CD4-positive, alpha-beta T cell treated with Interleukin-17A for 4 hours (primary cell): ENCODE measurements at regions not wholly inside any gene's neighbourhood (a gene's known extent, or its start where the extent isn't known, plus 50 kb on each side); places are given as distances from the start of the nearest gene placed in this dataset.
"Not testable (repeated sequence)": the region's sequence is repeated elsewhere in the genome, so short reads cannot be mapped to it uniquely, and the experiment has no call there.

ENCODE experiments used
- DNase-seq: peaks from one replicate; pipeline ENCODE4 v3.0.0-alpha.2; 2020; ENCODE audit warnings: mixed read lengths

DNA sequence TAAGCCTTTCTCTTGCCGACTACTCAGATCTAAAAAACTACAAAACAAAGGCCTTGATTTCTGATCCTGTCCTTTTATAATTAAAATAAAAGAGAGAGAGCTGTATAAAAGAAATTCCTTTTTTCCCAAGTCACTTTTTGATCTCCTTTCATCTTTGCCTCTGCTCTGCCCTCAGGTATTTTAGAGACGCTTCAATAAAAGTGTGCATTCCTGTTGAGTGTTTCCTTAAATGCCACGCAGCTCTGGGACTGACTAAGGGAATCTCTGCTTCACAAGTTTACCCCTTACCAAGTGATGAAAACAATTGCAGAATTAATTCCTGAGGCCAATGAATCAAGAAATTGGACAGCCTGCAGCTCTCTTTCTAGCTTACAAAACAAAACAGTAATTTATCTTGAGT, 1109.8 kb downstream of the TMTC2 start:
- DNase-seq: no peak

DNA sequence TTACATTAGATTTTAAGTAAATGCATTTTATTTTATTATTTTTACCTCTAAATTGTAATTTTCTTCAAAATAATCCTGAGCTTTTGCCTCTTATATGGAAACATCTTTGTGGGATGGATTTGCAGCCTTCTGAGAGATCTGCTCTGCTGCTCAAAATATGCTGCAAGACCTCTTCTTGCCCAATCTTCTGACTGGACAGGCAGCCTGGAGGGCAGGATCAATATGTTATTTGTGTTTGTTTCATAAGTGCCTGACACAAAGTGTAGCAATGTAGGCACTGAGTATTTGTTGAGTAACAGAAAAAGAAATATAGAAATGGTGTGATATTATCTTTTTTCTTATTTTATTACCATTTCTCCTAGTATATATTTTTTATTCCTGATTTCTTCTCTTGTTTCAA, 1106.9 kb downstream of the TMTC2 start:
- no peak for DNase-seq

DNA sequence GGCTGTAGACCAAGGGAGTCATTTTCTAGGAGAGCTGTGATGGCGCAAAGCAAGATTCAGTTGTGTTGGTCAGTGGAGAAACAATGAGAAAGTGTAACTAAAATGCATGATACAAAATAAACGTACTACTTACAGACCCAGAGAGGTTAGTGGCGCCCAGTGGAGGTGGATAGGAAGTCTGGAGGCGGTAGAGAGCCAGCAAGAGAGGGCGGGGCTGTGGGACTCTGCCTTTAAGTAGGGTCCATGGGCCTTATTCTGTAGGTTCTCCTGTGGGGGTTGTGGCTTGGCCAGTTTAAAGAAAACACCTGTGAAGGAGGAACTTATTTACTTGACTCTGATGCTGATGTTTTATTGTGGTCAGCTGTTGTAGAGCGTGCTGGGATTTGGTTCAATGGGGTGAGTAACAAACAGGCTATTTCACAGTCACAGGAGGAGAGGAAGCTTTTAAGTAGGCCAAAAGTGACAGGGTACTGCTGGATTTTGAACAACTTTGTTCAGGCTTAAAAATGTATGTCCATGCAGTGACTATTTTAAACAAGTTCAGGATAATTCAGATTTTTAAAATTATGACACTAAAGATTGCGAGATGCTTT, 1097.7 kb downstream of the TMTC2 start:
- no peak for DNase-seq

DNA sequence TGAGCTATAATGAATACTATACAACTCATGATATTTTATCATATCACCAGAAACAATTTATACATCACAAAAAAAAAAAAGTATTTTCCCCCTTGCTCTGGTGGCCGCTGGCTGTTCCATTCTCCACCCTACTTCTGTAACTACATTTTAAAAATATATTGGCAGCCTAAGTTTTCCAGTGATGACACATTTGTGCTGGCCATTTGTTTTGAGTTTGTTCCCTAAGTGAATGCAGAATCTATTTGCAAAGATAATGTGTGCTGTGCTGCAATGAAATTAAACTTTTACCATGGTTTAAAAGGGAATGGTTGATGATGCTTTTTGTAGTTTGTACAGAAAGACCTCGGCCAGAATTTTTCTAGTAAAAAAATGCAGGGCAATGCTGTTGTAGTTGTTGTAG, 1092.8 kb downstream of the TMTC2 start:
- DNase-seq: no peak

DNA sequence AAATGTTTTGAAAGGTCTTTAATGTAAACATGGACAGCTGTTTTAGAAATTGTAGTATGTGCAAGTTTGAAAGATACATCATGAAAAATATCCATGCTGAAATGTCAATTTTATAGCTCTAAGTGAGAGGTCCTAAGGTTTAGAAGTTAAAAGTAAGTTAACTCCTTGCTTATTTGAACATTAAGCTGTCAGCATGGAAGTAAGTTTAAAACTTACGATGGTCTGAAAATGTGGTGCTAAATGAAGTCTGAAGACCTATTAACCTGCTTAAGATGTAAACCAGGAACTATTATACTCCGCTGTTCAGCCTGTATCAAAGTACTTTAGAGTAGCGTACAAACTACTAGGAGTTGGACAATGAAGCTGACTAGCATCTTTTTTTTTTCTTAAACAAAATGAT, 1082.4 kb downstream of the TMTC2 start:
- DNase-seq: no peak

DNA sequence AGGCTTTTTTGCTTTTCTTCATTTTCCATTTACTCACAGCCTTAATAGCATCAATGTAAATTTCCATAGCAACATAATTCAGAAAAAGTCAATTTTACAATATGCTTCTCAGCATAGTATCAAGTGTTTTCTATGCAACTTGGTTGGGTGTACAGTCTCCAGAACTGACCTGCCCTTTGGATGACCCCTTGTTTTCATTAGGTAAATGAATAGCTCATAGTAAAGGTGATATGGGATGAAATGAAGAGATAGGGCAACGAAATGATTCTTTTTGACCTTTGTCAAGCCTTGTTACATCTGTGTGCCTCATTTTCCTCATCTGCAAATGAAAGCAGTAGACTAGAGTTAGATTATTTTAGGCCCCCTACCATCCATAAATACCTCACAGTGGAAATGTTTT, 1081.0 kb downstream of the TMTC2 start:
- no peak for DNase-seq

DNA sequence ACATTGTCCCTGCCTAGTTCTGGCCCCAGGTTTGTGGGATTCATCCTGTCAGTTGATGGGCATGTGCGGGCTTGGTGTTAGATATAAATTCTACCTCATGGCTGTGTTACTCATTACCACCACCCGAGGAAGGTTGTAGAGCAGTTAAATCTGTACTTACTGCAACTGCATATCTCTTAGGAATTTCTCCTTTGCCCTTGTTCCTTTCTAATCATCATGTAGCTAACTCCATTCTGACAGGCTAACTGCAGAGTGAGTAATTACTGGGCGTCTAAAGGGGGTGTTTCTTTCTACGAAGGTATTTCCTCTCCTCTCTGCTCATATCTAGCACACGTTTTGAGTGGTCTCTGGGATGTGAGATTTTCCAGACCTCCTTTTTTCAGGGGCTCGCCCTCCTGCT, 1076.7 kb downstream of the TMTC2 start:
- DNase-seq: no peak

DNA sequence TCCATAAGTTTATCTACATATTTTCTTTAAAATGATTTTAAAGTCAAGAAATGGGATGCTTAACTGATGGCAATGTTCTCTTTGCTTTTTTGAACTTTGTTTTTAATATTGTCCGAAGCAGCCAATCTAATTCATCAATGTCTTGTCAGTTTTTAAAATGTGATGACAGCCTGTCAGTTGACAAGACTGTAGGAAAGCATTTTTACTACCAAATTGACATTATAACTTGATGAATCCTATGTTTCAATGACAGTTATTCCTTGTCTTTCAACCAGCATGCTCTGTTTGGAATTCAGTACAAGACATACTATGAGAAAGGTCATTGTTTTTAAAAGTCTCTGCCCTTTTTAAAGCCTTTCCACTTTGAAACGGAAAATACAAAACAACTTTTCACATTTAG, 1073.2 kb downstream of the TMTC2 start:
- DNase-seq: no peak

DNA sequence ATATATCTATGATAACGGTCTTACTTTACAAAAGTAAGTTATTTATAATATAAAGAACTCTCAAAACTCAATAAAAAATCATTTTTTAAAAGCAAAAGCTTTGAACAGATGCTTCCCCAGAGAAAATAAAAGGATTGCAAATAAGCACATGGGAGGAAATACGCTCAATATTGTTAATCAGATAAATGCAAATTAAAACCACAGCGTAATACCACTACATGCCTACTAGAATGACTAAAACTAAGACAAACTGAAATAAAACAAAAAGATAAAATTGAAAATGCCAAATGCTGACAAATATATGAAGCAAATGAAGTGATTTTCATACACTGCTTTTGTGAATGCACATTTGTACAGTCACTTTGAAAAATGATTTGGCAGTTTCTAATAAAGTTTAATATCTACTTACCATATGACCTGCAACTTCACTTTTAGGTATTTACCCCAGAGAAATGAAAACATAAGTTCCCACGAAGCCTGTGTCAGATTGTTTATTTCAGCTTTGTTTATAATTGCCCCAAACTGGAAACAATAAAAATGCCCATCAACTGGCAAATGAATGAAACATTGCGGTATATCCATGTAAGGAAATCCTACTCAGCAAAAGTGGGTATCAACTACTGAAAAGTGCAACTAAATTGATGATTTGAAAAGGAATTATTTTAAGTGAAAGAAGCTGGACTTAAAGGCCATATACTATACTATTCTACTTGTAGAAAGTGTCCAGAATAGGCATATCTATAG, 1072.4 kb downstream of the TMTC2 start:
- no peak for DNase-seq

DNA sequence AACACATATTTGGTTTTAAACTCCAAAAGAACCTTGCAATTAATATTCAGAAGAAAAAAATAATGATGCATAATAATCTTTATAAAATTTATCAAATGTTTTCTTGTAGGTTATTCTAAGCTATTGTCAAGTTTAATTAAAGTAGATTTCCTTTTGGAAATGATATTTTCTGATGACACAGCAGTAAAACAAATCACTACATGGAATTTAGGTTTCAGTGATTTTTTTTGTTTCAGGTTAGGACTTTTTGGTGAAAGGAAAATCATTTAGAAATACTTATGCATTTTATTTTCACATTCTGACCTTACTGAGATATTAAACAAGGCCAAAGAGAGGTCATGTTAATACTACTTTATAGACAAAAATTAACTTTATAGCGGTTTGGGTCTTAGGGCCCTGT, 1067.2 kb downstream of the TMTC2 start:
- DNase-seq: no peak

DNA sequence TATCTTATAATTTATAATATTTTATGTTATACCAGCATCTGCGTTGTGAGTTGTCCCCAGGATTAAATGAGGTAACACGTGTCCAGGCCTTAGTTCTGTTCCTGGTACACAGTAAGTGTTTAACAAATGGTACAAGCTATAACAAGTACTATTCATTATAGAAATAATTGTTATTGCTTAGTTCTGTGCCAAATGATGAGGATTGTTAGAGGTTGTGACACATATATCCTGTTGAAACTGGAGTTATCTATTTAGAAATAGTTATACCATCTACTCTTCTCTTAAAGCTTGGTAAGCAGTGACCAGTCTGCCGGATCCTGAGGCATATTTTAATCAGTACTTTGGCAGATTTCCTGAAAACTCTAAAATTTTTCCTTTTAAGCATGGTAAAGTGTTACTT, 1066.5 kb downstream of the TMTC2 start:
- DNase-seq: no peak

DNA sequence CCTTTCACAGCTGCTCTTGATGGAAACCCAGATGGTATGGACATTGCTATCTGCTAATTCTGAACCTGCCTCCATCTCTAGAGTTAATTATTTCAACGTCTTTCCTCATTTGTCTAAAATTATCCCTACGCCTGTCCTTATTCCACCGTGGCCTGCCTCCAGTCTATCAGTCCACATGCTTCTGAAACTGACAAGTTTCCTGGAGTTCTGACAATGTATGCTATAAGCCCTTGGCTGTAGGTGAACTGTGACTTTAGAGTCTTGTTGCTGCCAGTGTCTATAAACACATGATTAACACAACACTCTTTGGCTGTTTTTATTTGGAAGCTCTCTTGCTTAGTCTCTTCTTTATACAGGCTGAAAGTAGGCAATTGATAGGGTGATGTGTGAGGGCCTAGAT, 1052.9 kb downstream of the TMTC2 start:
- no peak for DNase-seq

DNA sequence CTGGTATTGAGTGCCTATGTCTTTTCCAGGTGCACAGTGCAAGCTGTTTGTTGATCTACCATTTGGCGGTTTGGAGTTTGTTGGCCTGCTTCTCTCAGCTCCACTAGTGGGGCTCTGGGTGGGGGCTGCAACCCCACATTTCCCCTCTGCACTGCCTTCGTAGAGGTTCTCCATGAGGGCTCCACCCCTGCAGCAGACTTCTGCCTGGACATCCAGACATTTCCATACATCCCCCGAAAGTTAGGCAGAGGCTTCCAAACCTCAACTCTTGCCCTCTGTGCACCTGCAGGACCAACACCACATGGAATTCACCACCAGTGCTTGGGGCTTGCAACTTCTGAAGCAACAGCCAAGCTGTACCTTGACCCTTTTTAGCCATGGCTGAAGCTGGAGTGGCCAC, 1024.1 kb downstream of the TMTC2 start:
- DNase-seq: no peak

DNA sequence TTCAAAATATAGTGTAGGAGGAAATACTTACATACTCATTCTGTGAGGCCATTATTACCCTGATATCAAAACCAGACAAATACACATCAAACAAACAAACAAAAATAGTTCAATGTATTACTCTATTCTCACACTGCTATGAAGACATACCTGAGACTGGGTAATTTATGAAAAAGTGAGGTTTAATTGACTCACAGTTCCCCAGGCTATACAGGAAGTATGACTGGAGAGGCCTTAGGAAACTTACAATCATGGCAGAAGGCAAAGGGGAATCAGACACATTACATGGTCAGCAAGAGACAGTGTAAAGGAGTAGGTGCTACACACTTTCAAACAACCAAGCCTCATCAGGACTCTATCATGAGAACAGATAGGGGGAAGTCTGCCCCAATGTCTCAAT, 1023.2 kb downstream of the TMTC2 start:
- DNase-seq: no peak

DNA sequence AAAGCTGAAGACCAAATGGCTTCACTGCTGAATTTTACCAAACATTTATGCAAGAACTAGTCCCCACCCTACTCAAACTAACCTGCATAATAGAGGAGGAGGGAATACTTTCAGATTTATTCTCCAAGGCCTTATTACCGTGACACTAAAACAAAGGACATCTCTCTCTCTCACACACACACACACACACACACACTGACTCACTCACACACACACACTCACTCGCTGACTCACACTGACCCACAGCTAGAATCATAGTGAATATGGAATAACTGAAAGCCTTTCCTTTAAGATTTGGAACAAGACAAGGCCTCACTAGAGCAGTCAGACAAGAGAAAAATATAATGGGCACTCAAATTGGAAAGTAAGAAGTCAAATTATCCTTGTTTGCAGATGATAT, 1014.1 kb downstream of the TMTC2 start:
- no peak for DNase-seq

DNA sequence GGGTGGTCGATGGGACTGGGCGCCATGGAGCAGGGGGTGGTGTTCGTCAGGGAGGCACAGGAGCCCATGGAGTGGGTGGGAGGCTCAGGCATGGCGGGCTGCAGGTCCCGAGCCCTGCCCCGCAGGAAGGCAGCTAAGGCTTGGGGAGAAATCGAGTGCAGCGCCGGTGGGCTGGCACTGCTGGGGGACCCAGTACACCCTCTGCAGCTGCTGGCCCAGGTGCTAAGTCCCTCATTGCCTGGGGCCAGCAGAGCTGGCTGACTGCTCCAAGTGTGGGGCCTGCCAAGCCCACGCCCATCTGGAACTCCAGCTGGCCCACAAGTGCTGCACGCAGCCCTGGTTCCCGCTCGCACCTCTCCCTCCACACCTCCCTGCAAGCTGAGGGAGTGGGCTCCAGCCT, 1009.6 kb downstream of the TMTC2 start:
- not testable (repeated sequence) for DNase-seq

DNA sequence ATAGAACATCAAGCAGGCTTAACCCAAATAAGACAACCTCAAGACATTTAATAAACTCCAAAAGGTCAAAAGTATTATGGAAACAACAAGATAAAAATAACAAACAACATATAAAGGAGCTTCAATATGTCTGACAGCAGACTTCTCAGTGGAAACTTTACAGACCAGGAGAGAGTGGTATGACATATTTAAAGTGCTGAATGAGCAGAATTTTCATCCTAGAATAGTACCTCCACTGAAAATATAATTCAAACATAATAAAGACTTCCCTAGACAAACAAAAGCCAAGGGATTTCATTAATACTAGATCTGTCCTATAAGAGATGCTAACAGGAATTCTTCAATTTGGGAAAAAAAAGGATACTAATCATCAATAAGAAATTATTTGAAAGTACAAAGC, 1005.0 kb downstream of the TMTC2 start:
- DNase-seq: no peak

DNA sequence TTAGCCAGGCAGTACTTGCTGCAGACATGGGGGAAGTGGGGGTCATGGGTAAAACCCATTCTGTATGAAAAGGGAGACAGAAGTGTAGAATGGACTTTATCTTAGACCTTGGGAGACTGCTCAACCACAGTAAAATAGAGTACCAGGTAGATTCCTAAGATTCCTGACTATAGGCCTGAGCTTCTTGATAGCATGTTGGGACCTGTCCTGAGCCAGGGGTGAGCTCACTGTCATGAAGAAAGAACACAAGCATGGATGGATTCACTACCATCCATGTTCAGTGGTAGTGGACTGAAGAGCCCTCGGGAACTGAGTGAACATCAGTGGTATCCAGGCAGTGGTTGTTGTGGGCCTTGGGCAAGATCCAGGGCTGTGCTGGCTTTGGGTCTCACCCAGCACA, 1003.8 kb downstream of the TMTC2 start:
- DNase-seq: no peak

DNA sequence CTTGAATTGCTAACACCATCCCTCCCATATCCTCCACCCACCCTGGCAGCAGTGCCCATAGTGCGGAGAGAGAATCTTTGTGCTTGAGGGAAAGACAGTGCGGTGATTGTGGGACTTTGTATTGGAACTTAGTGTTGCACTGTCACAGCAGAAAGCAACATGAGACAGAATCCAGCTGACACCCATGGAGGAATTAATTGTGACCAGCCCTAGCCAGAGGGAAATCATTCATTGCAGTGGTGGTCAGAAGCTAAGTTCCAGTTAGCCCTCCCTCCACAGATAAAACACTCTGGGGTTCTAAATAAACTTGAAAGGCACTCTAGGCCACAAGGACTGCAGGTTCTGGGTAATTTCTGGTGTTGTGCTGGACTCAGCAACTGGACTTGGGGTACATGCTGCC, 1002.6 kb downstream of the TMTC2 start:
- DNase-seq: no peak

DNA sequence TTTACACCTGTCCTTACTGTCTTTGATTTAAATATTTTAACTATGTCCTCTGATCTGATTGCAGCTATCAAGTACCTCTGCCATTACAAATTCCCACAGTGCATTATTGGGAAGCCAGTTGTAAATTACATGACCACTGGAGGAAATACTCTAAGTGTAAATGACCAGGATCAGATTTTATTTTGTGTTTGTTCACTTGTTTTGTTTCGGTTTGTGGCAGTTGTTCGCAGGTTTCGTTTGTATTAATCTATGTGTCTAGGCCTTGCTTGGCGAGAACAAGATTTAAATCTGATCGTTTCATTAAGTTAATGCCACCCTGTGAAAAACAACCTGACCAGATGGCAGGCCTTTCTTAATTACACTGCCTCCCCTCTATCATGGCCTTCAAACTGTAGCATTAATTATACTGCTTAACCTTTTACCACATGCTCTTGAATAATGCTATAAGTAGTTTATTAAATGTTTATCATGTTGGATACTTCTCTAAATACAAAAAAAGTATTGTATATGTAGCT, 990.1 kb downstream of the TMTC2 start:
- no peak for DNase-seq

DNA sequence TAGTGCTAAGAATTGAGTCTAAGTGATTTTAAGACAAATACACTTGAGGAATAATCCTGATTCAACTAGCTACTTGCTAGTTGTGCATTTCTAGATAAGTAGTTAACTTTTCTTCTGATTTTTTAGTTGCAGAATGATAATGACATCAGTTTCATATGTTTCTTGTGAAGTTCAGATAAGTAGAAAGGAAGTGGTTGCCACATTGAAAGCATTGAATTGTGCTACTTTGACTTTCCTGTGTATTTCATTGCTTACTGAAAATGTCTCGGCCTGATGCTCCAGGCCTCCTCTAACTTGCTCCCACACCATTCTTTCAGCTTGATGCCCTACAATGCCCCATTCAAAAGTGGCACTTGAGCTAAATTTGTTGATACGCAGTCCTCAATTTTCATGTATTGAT, 980.0 kb downstream of the TMTC2 start:
- DNase-seq: no peak

DNA sequence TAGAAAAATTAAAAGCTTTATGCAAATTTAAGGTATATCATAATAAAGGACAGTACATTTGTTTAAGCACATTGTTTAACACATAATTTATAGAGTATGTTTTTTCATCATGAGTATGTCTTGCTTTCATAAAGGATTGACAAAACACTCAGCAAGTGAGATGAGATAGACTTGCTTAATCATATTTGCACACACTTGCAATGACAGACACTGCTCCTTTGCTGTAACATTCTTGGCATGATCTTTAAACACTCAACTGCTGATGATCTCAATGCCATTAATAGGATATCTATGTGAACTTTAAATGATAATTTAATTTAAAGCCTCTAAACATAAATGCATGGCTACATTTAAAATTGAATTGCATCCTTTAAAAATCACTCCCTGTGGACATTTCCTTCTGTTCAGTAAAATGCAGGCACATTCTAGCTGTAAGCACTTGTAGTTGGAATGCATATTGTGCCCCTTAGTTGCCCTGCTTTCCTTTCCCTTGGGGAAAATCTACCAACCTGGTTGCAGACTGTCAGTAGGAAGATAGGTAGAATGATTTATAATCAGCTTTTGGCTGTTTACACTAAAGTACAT, 979.0 kb downstream of the TMTC2 start:
- DNase-seq: no peak

DNA sequence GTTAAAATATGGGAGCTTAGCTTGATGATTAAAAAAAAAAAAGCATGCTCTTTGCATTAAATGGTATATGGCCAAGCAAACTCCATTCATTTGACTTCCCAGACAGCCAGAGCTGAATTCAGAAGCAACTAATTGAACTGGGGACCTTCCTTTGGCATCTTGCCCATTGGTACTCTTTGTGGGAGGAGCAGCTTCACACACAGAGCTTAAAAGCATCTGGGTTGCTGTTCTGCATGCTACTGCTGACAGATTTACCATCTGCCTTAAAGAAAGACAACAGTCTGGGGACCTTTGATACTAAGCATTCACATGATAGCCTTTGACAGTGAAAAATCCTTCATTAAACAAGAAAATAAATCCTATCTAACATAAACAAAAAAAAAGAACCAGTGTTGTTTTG, 977.9 kb downstream of the TMTC2 start:
- no peak for DNase-seq

DNA sequence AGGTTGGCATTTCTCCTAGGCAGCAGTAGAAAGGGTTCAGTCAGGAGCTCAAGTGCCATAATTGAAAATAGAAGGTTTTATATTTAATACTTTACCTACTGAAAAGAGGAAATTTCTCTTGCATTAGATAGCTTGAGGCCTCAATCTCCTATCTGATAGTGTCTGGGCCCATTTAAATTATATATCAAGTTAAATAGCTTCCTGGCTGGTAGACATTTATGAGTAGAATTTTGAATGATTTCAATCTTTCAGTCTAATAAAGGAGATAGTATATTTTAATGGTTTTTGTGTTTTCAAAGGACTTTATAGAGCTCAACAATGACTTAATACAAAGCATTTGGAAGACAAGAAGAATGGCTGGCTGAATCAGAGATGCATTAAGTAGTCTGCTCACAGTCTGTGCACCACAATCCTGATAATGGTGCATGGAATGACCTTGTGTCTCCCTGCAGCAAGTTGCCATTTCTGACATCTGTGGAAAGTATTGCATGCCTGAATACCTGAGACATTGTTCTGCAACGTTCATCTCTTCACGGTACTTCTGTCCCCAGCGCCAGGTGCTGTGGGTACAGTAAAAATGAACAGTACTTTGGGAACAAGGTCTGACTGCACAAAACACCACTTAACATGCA, 974.1 kb downstream of the TMTC2 start:
- DNase-seq: no peak
